ENCODE measurements at regions not wholly inside any gene's neighbourhood (a gene's known extent, or its start where the extent isn't known, plus 50 kb on each side); places are given as distances from the start of the nearest gene placed in this dataset.

- TF ChIP-seq POLR2A (IDR thresholded peaks at IDR 0.05) (no peak), EP300 (IDR thresholded peaks at IDR 0.05) (no peak)
- TF ChIP-seq, protein P1, sequence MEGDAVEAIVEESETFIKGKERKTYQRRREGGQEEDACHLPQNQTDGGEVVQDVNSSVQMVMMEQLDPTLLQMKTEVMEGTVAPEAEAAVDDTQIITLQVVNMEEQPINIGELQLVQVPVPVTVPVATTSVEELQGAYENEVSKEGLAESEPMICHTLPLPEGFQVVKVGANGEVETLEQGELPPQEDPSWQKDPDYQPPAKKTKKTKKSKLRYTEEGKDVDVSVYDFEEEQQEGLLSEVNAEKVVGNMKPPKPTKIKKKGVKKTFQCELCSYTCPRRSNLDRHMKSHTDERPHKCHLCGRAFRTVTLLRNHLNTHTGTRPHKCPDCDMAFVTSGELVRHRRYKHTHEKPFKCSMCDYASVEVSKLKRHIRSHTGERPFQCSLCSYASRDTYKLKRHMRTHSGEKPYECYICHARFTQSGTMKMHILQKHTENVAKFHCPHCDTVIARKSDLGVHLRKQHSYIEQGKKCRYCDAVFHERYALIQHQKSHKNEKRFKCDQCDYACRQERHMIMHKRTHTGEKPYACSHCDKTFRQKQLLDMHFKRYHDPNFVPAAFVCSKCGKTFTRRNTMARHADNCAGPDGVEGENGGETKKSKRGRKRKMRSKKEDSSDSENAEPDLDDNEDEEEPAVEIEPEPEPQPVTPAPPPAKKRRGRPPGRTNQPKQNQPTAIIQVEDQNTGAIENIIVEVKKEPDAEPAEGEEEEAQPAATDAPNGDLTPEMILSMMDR (IDR thresholded peaks at IDR 0.05) = no peak
Observed at GRCh38 chr18:26667046-26667445, 118.7 kb upstream of the KCTD1 start.

Measured in sigmoid colon (tissue), 4 donors.